22Rv1 (cell line): ENCODE measurements at regions not wholly inside any gene's neighbourhood (a gene's known extent, or its start where the extent isn't known, plus 50 kb on each side); places are given as distances from the start of the nearest gene placed in this dataset.

Experiments used
- H3K27ac ChIP-seq: fragments of 450-650 bp; 2 replicates; pipeline ENCODE4 v1.5.1; 2017
- ZFX ChIP-seq: fragments of 450-650 bp; IDR thresholded peaks from 2 replicates; pipeline ENCODE4 v1.6.1; 2017; ENCODE audit warnings: antibody characterized with exemption, borderline replicate concordance
- TF ChIP-seq, protein P1 (sequence below): fragments of 450-650 bp; IDR thresholded peaks from 2 replicates; pipeline ENCODE4 v1.5.1; 2017; ENCODE audit warnings: mild to moderate bottlenecking

DNA sequence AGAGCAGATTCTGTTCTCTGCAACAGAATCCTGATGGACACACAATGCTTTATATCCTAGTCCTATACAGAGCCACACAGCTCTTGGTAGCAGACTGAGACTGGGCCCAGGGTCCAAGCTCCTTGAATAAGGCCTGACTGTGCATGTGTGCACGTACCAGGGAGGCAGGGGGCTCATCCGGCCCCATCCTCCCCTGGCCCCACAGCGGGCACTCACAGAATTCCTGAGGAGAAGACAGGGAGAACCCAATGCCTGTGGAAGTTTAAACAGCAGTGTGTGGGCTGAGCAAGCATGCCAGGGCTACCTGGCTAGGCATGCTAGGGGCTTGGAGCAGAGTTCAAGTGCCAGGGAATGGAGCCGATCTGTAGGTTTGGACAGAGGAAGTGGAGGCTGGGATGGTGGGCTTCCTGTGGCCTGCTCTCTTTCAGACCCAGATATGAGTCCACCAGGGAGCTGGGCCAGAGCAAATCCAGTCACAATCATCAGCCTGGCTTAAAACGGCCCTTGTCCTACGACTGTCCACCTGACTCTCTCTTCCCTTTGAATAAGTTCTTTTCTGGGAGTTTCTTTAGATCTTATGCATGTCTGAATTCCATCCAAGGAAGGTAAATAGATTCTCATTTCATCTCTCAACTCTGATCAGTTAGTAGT lies 74.0 kb downstream of the MRPL14 start:
- TF ChIP-seq ZFX: no peak
- TF ChIP-seq, protein P1, sequence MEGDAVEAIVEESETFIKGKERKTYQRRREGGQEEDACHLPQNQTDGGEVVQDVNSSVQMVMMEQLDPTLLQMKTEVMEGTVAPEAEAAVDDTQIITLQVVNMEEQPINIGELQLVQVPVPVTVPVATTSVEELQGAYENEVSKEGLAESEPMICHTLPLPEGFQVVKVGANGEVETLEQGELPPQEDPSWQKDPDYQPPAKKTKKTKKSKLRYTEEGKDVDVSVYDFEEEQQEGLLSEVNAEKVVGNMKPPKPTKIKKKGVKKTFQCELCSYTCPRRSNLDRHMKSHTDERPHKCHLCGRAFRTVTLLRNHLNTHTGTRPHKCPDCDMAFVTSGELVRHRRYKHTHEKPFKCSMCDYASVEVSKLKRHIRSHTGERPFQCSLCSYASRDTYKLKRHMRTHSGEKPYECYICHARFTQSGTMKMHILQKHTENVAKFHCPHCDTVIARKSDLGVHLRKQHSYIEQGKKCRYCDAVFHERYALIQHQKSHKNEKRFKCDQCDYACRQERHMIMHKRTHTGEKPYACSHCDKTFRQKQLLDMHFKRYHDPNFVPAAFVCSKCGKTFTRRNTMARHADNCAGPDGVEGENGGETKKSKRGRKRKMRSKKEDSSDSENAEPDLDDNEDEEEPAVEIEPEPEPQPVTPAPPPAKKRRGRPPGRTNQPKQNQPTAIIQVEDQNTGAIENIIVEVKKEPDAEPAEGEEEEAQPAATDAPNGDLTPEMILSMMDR: no peak
- H3K27ac ChIP-seq: no peak overlapping the region

DNA sequence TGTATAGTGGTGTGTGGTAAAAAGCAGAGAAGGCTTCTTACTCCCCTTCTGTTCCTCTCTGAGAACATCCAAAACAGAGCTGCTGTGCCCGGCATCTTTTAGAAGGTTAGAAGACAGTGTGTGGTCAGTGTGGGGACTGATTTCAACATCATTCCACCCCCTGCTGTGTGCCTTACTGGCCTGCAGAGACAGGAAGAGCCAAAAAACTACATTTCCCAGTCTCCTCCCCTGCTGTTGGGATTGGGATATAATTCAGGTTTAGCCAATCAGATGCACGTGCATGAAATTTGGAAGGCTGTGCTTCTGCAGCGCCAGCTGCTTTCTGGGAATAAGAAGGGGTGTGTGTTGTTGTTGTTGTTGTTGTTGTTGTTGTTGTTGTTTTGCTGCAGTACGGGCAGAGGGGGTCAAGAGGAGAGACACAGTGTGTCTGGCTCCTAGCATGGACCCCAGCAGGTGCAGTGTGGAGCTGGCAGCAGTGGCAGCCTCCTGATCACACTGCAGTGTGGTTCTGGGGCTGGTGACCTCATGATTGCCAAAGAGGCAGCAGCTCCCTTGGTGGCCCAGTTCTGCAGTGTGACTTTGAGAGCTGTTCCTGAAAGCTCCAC lies 74.7 kb downstream of the MRPL14 start:
- H3K27ac ChIP-seq: no peak overlapping the region
- TF ChIP-seq, protein P1: no peak
- no peak for TF ChIP-seq ZFX

DNA sequence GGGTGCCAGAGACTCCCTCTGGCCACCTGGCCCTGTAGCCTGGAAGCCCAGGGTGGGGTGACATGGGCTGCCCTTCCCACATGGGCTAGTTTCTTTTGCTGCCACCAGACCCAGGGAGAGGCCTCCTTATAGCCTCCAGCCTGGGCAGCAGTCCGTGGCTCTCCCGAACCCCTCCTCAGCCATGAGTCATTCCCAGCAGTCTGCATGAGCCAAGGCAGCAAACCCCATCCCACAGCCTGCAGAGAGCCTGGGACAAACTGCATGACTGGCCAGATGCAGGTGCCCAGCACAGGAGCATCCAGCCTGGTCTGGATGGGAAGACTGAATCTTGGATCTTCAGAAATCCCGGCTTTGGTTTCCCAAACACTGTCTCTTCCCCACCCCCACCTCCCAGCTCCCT lies 75.7 kb downstream of the MRPL14 start:
- TF ChIP-seq, protein P1: no peak
- no peak for TF ChIP-seq ZFX
- H3K27ac ChIP-seq: peak overlapping the region; percentile 72

DNA sequence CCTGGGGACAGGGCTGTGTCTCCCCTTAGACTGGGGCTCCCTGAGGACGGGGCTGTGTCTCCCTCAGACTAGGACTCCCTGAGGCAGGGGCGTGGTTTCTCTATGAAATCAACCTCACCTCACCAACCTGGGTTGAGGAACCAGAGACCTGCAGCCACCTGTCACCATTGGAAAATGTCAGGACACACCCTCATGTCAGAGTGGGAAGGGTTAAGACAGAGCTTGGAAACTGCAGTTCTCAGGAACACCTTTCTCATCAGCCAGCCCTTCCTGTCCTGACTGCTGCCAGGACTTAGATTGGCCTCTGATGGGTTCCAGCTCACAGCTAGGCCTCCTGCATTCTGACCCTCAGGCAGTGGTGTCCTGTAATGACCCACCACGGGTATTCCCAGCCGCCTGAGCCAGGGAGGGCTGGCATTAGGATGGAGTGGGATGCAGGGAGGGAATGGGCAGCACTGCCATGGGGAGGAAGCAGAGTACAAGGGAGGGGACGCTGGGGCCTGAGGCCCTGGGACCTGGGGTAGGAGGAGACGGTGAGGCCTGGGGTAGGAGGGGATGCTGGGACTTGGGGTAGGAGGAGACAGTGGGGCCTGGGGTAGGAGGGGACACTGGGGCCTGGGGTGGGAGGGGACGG lies 76.3 kb downstream of the MRPL14 start:
- peak overlapping the region; percentile 72 for H3K27ac ChIP-seq
- TF ChIP-seq, protein P1: no peak
- no peak for TF ChIP-seq ZFX

DNA sequence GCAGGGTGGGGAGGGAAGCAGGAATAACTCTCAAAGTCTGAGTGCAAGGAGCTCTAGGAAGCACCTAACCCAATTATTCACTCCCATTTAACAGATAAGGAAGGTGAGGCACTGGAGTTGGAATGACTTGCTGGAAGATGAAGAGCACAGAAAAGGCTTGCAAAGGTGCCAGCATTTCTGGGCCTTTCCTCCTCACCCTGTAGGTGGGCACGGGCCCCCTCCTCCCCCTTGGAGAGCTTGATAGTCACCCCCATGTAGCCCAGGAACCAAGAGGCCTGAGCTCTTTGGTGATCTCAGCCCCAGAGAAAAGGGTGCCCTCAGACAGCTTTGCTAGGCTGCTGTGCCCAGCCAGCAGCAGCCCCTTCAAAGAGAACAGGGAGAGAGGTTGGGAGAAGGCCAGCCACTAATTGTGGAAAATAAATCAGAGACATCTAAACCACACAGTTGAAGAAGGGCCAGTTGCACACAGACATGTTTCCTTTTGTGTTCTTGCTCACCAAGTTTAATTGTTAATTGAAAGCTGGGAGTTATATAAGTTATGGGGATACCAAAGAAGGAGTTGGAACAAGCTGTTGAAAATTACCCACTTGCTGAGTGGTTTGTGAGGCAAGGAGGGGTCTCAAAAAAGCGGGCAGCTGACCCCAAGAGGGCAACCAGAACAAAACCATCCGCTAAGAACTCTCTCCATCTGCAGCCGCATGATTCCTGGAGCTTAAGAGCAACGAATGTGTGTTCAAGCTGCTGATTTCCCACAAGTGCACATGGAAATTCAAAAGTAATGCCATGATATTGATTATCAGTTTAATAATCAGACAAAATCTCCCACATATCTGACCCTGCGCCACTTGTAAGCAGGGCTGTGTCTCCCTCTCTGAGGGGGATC lies 77.0 kb downstream of the MRPL14 start:
- peak overlapping the region; percentile 72 for H3K27ac ChIP-seq
- TF ChIP-seq, protein P1: no peak
- TF ChIP-seq ZFX: no peak

DNA sequence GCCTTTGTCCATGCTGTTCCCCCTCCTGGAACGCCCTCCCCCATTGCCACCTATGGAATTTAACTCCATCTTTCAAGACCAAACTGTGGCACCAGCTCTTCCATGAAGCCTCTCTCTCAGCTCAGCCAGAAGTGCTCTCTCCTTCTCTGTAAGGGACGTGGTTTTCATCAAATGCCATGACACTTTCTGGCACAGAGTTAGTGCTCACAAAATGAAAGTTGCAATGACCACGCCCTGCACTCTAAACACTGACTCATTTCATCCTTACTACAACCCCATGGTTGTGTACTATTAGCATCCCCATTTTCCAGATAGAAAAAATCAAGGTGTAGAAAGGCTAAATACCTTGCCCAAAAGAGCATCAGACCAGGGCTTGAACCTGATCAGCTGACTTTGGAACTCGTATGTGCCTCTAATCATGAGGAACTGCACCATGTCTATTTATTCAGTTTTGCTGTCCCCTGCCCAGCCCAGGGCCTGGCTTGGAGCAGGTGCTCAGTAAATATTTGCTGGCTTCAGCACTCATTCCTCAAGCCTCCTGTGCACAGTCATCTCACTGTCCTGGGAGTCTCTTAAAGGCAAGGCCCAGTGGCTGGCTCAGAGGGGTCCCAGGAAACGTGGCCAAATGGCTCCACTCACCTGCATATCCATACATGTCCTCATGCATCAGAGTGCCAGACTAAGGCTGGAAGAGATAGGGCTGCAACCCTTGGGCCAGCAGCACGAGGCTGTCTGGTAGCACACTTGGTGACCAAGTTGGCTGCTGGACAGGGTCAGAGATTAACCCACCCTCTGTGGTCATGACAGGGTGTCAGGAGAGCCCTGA lies 77.9 kb downstream of the MRPL14 start:
- TF ChIP-seq, protein P1: no peak
- no peak for TF ChIP-seq ZFX
- peak overlapping the region; percentile 72 for H3K27ac ChIP-seq
